ENCODE measurements at regions not wholly inside any gene's neighbourhood (a gene's known extent, or its start where the extent isn't known, plus 50 kb on each side); places are given as distances from the start of the nearest gene placed in this dataset.

GRCh38 chr6:50211582-50211981, 161.9 kb upstream of the DEFB112 start:
- in situ Hi-C loops (cut with MboI; ENCODE audit: low pct_unique_long_range_greater_than_20kb, low sequenced_read_pairs, unreplicated experiment) = no loop called here
- DNase-seq (ENCODE audit: low spot score) = no peak
- TF ChIP-seq CTCF (IDR thresholded peaks at IDR 0.05; ENCODE audit: extremely low read depth, insufficient read depth, missing control alignments) = no peak

- DNase-seq (ENCODE audit: low spot score) = no peak
- in situ Hi-C loops (cut with MboI; ENCODE audit: low pct_unique_long_range_greater_than_20kb, low sequenced_read_pairs, unreplicated experiment) = no loop called here
- no peak for TF ChIP-seq CTCF (IDR thresholded peaks at IDR 0.05; ENCODE audit: extremely low read depth, insufficient read depth, missing control alignments)
Measured at GRCh38 chr6:50213146-50213545, 163.4 kb upstream of the DEFB112 start.

GRCh38 chr6:50214937-50215336, 165.2 kb upstream of the DEFB112 start:
- in situ Hi-C loops (cut with MboI; ENCODE audit: low pct_unique_long_range_greater_than_20kb, low sequenced_read_pairs, unreplicated experiment) = no loop called here
- no peak for DNase-seq (ENCODE audit: low spot score)
- no peak for TF ChIP-seq CTCF (IDR thresholded peaks at IDR 0.05; ENCODE audit: extremely low read depth, insufficient read depth, missing control alignments)

- no peak for DNase-seq (ENCODE audit: low spot score)
- in situ Hi-C loops (cut with MboI; ENCODE audit: low pct_unique_long_range_greater_than_20kb, low sequenced_read_pairs, unreplicated experiment) = no loop called here
- TF ChIP-seq CTCF (IDR thresholded peaks at IDR 0.05; ENCODE audit: extremely low read depth, insufficient read depth, missing control alignments) = no peak
Measured at GRCh38 chr6:50217841-50218240, 168.1 kb upstream of the DEFB112 start.

- in situ Hi-C loops (cut with MboI; ENCODE audit: low pct_unique_long_range_greater_than_20kb, low sequenced_read_pairs, unreplicated experiment) = no loop called here
- no peak for TF ChIP-seq CTCF (IDR thresholded peaks at IDR 0.05; ENCODE audit: extremely low read depth, insufficient read depth, missing control alignments)
- no peak for DNase-seq (ENCODE audit: low spot score)
Measured at GRCh38 chr6:50236164-50236563, 186.4 kb upstream of the DEFB112 start.

DNA sequence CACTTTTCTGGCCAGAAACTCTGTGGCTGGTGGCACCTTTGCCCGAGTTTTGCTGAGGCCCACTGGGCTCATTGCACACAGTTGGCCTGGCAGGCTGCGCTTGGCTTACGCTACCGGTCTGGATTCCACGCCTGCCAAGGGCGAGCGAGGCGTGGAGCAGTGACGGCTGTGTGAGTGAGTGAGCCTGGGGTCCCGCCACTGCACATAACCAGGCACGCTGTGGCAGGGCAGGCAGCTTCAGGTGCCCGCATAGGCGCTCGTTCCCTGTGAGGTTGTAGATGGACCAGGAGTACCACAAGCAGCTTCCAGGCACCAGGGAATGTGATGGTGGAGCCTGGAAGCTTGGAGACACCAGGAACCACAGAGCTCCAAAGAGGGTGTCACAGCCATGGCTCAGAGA, 190.1 kb upstream of the DEFB112 start:
- in situ Hi-C loops (cut with MboI; ENCODE audit: low pct_unique_long_range_greater_than_20kb, low sequenced_read_pairs, unreplicated experiment) = no loop called here
- TF ChIP-seq CTCF (IDR thresholded peaks at IDR 0.05; ENCODE audit: extremely low read depth, insufficient read depth, missing control alignments) = no peak
- no peak for DNase-seq (ENCODE audit: low spot score)

DNA sequence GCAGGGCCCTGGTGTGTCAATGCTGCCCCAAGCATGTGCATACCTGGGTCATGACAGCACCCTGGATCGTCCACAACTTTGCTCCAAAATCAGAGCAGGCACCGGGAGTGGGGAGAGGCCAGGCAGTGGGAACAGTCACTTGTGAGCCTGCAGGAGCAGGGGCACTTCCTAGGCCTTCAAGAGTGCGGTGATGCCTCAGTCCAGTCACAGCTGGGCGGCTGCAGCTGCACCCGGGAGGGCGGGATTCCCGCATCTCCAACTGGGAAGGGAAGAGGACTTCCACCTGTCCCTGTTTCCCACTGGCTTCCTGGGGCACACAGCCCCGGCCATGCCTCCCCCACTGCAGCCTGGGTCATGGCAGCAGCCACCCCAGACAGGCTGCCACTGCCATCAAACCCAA, 191.3 kb upstream of the DEFB112 start:
- in situ Hi-C loops (cut with MboI; ENCODE audit: low pct_unique_long_range_greater_than_20kb, low sequenced_read_pairs, unreplicated experiment) = no loop called here
- DNase-seq (ENCODE audit: low spot score) = no peak
- TF ChIP-seq CTCF (IDR thresholded peaks at IDR 0.05; ENCODE audit: extremely low read depth, insufficient read depth, missing control alignments) = no peak

All from GM13977 (cell line).